Suprapubic skin (tissue), 3 donors: ENCODE measurements at regions not wholly inside any gene's neighbourhood (a gene's known extent, or its start where the extent isn't known, plus 50 kb on each side); places are given as distances from the start of the nearest gene placed in this dataset.

Experiments
- CTCF ChIP-seq, 2 donors: fragments of 200-600 bp in 1 of 2; fragments of 450-650 bp in 1 of 2; sonication (generic) in 1 of 2; IDR thresholded peaks; one replicate each; pipeline ENCODE4 v1.5.1; 2016 to 2019; ENCODE audit warnings: antibody characterized with exemption in 2 of 2, mild to moderate bottlenecking in 1 of 2, moderate library complexity in 1 of 2
- POLR2A ChIP-seq, 2 donors: fragments of 450-650 bp; IDR thresholded peaks; one replicate each; pipeline ENCODE4 v1.6.1; 2017; ENCODE audit warnings: antibody characterized with exemption in 2 of 2, mild to moderate bottlenecking in 2 of 2, moderate library complexity in 2 of 2

DNA sequence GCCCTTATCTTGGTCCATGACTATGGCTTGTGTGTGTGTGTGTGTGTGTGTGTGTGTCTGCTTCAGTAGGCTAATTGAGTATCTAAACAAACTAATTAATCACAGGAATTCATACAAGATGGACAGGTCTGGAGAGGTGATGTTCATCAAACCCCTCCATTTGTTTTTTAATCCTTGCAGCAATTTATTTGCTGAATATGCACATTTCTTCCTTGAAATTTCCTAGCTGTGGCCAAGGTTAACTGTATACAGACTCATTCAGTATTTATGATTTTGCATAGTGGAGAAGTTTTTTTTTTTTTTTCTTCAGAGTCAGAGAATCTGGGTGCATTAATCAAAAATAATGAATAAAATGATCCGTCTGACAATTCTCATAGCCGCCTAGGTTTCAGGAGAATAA is 74.7 kb upstream of the TSHZ3 start:
- no peak for TF ChIP-seq CTCF (IDR thresholded peaks at IDR 0.05)
- no peak for TF ChIP-seq POLR2A (IDR thresholded peaks at IDR 0.05)
